DMS53 (cell line): ENCODE measurements at regions not wholly inside any gene's neighbourhood (a gene's known extent, or its start where the extent isn't known, plus 50 kb on each side); places are given as distances from the start of the nearest gene placed in this dataset.

Experiments
- DNase-seq: peaks from one replicate; lab custom pipeline; 2025; lab: John Stamatoyannopoulos, UW

GRCh38 chr17:79244665-79245064, 170.0 kb downstream of the ENGASE start:
- DNase-seq, result no peak

DNA sequence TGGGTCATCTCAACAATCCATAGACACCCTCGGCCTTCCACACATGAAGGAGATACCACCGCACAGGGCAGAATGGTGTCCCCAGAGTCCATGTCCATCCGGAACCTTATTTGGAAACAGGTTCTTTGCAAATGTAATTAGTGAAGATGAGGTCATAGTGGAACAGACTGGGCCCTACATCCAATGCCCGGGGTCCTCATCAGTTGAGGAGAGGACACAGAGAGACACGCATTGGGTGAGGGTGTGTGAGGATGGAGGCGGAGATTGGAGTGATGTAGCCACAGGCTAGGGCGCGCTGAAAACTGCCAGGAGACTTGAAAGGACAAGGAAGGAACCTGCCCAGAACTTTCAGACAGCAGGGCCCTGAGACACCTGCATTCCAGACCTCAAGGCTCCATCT, 169.4 kb downstream of the ENGASE start:
- DNase-seq, result no peak

- no peak for DNase-seq
Measured at GRCh38 chr17:79243603-79243990, 169.0 kb downstream of the ENGASE start.

GRCh38 chr17:79242873-79243602, 168.4 kb downstream of the ENGASE start:
- no peak for DNase-seq

DNA sequence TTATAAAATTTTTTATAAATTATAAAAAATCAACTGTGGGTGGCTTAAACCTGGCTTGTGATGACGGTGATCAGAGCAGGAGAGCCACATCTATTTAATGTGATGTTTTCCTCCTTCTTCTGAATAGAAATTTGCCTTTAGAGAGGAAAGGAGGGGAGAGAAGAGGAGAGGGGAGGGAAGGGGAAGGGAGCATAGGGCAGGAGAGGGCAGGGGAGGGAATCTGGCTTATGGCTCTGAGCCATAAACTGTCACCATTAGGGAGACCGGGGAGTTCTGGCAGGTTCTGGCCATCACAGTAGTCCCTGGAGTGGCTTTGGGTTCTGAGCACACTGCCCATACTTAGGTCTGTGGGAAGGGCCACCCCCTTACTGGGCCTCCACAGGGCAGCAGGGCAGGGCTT, 167.8 kb downstream of the ENGASE start:
- no peak for DNase-seq

GRCh38 chr17:79241616-79242015, 167.0 kb downstream of the ENGASE start:
- DNase-seq, result no peak

DNA sequence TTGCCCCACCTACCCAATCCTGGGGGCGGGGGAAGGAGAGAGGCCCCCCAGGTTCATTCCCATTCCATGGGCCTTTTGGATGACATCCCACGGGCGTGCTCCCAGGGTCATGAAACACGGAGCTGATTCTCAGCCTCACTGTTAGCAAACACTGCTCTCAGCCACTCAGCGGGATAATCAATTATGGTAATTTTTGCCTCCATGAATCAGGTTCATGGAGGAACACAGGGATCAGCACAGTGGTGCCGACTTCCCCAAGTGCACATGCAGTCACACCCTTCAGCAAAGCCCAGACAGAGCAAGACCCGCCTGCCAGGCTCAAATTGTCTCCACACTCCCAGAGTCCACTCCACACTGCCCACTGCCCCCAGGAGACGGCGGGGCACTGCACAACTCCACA, 164.6 kb downstream of the ENGASE start:
- DNase-seq, result no peak

- DNase-seq, result no peak
Measured at GRCh38 chr17:79237448-79238053, 162.9 kb downstream of the ENGASE start.

DNA sequence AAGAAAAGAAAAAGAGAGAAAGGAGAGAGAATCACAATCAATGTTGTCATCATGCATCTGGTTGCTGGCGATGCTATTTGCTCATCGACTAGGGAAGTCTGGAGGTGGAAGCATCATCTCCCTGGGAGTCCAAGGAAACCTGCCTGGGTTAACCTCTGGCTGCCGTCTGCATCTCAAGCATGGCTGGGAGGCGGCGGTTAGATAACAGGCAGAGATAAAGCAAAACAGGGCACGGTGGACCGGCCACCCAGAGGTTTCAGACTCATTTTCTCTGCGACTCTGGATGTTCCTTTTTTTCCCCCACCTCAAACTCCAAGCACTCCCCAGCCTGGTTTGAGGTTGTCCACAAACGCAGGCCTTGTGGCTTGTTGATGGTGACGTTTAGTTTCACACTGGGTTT, 161.2 kb downstream of the ENGASE start:
- DNase-seq, result no peak

DNA sequence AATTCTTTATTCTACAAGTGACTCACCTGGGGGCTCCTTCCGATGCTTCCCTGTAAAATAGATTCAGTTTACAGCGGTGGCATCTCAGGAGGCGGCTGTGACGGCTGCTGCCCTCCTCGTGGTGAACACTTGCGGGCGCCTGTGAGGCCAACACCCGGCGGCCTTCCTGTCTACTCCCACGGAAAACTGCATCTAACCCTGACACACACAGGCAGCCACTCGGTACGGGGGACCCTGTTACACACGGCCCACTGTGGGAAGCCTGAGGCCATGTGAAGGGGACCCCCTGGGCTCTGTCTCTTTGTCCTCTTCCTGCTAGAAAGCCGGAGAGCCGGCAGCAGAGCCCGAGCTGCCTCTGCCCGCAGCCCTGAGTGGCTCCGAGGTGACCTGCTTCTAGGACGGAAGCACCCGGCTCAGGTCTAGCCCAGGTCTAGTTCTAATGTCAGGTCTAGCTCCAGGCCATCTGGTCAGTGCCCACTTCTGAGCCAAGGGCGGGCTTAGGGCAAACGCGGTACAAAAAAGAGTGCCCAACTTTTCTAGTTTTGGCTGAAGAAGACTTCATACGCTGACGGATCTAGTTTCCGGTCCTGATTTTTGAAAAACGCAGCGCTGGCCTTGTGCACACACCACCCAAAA, 159.4 kb downstream of the ENGASE start:
- no peak for DNase-seq

DNA sequence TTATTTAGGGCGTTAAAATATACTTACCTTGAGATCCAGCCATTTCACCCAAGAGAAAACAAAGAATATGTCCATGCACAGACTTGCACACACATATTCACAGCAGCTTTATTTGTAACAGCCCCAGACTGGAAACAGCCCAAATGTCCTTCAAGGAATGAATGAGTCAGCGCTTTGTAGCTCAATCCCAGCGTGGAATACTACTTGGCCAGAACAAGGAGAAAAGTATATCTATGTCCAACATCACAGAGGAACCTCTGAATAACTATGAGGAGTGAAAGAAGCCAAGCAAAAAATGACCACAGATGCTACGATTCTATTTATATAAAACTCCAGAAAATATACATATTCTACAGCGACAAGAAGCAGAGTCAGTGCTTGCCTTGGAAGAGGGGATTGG, 158.3 kb downstream of the ENGASE start:
- DNase-seq, result no peak

- DNase-seq, result no peak
Measured at GRCh38 chr17:79231766-79232287, 157.2 kb downstream of the ENGASE start.

- DNase-seq, result no peak
Measured at GRCh38 chr17:79230576-79230975, 156.0 kb downstream of the ENGASE start.

GRCh38 chr17:79226037-79226436, 151.4 kb downstream of the ENGASE start:
- DNase-seq, result no peak

- no peak for DNase-seq
Measured at GRCh38 chr17:79224903-79225302, 150.3 kb downstream of the ENGASE start.

- no peak for DNase-seq
Measured at GRCh38 chr17:79224476-79224875, 149.9 kb downstream of the ENGASE start.

DNA sequence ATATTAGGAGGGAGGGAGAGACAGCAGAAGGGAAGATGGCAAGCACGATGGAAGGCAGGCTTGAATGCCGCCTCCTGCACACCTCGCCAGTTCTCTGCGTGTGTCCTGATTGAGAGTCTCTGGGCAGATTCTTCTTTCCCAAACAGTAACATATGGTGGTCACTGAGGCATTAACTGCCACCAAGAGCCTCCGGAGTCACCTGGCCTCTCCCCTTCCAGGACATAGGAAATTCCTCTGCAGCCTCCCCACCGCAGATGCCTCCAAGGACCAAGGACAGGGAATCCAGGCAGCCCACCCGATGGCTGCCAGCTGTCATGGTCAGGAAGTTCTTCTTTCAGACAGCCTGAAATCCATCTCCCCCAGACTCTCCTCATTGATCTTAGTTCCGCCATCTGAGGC, 149.3 kb downstream of the ENGASE start:
- DNase-seq, result no peak

- no peak for DNase-seq
Measured at GRCh38 chr17:79223471-79223870, 148.8 kb downstream of the ENGASE start.

GRCh38 chr17:79221597-79221996, 147.0 kb downstream of the ENGASE start:
- no peak for DNase-seq

GRCh38 chr17:79220713-79221291, 146.2 kb downstream of the ENGASE start:
- no peak for DNase-seq

DNA sequence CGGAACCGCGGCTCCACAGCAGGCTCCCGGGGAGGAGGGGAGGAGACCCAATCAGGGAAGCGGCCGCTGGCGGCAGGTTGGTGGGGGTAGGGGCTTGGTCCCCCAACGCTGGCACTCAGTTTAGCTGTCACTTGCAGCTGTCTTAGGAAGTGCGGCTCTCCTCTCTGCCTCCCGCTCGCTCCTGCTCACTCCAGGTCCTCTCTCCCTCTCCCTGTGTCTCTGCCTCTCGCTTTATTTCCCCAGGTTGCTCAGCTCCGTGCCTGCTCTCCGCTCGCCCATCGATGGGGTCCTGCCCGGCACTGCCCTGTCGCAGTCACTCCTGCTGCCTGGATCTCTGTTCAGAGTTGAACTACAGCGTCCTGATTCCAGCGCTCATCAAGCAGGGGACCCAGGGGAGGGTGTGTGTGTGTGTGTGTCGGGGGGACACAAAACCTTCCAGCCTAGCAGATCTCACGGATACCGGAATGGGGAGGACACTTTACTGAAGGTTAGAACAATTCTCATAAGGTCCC, 145.6 kb downstream of the ENGASE start:
- DNase-seq, result no peak

- no peak for DNase-seq
Measured at GRCh38 chr17:79219208-79219935, 144.7 kb downstream of the ENGASE start.
